HG03342 (cell line): ENCODE measurements at regions not wholly inside any gene's neighbourhood (a gene's known extent, or its start where the extent isn't known, plus 50 kb on each side); places are given as distances from the start of the nearest gene placed in this dataset.

ENCODE experiments used
- ATAC-seq: cut with Tn5 transposase; IDR thresholded peaks from one replicate; pipeline ENCODE4 v1.9.1; 2021; ENCODE audit warnings: mild to moderate bottlenecking, moderate library complexity; ENCODE audit not compliant: unreplicated experiment

DNA sequence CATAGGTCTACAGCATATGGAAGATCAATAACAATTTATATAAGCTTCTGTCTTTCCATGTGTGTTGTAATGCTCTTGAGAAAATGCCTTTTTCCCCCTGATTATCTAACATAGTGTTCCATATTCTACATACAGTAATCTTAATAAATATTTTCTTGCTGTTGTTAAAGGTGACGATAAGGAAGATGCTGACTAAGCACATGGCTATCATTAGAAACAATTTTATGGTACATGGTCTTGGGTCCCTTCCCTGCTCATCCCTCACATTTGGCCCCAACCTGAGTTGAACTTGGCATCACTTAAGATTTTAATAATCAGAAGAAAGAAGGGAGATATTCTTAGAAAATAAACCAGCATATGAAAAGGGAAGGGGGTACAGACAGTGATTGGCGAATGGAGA is 382.1 kb upstream of the CDH20 start:
- no peak for ATAC-seq

DNA sequence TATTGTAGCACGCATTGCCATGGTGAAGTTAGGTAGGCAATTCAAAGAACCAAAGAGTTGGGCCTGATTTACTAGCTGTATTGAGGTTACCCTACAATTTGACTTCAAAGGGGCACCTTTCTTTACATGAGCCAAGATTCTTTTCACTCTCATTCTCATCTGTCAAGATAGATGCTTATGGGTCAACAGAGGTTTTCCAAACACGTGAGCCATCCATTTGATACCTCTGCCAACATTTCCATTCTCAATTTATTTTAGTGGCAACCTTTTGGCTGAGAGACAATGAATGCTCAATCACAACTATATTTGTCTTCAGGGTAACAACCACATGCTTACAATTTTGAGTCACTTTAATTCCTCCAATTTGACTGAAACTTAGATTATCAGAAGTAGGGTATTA is 370.6 kb upstream of the CDH20 start:
- no peak for ATAC-seq

DNA sequence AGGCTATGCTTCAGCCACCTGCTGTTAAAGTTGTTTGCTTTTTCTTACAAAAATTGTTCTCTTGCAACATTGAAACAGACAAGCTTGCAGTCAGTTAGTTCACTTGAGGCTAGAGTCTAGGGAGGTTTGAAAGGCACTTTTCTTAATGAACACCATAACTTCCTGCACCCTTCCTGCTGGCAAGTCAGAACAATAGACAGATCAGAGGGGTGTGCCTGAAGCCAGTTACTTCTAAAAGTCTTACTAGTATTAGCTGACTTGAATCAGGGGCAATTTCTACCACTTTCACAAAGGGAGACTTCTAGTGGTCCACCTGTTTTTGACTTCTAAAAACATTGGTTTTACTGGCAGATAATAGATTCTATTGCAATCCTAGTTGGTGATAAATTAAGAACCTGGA is 367.4 kb upstream of the CDH20 start:
- no peak for ATAC-seq

DNA sequence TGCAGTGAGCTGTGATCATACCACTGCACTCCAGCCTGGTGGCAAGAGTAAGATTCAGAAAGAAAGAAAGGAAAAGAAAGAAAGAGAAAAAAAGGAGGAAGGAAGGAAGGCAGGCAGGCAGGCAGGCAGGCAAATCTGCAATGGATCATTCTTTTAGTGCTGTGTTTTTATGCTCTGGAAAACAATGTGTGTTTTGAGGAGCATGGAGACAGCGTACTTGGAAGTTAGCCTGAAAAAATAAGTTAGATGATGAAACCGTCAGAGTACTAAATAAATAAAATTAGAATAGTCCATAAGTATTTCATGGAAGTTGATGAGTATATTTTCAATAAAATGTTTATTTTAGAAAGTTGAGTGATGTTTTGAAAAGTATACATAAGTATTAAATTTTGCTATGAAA is 366.4 kb upstream of the CDH20 start:
- no peak for ATAC-seq

DNA sequence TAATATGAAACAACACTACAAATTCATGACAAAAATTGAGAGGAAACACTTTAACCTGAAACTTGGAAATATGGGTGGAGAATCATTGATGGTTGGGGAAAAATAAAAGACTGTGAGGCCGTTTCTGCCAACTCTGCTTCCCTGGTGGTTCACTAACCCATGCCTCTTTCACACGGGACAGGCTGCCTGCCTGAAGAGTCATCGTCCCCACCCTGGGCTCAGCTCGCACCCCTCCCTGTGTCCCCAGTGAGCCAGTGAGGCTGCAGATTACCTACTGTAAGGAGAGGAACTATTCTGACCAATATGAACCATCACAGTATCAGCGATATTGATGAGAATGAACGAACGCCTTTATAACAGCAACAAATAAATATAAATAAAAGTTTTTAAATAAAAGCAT is 357.8 kb upstream of the CDH20 start:
- ATAC-seq = no peak

DNA sequence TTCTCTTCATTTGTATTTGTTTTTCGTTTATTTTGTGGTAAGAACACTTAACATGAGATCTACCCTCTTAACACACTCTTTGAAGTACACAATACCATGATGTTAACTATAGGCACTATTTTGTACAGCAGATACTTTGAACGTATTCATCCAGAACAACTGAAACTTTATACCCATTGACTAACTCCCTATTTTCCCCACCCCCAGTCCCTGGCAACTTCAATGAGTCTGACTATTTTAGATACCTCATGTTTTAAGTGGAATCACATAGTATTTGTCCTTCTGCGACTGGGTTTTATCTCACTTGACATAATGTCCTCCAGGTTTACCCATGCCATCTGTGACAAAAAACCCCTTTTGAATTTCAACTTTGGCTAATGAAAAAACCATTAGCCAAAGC is 356.3 kb upstream of the CDH20 start:
- no peak for ATAC-seq

DNA sequence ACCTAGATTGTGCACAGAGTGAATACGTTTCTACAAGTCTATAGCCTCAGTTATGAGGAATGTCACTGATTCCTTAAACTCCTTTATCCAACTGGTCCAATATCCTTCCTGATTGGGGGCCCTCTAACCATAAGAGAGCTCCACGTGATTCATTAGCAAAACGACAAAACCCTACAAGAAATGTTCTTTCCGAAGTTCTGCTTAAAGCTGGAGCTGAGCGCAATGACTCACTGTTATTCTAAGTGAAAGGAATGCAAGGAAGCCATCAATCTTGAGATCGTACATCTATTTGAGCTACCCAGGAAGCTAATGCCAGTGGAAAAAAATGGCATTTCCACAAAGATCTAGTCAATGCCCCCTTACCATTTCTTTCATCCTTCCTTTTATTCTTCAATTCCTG is 354.9 kb upstream of the CDH20 start:
- ATAC-seq = no peak

DNA sequence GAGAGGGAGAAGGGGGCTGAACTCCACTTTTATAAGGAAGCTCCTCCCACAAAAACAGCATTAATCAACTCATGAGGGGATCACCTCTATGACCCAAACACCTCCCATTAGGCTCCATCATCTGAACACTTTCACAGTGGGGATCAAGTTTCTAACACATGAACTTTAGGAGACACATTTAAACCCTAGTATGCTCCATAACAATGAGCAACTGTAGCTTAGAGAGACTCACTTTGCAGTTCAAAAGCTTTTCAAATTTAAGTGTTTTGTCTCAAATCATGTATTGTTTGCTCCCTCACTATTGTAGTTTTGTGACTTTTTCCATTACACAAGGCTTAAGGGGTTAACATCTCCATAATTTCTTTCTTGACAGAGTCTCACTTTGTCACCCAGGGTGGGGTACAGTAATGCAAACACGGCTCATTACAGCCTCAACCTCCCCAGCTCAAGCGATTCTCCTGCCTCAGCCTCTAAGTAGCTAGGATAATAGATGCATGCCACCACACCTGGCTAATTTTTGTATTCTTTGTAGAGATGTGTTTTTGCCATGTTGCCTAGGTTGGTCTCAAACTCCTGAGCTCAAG is 352.7 kb upstream of the CDH20 start:
- no peak for ATAC-seq

DNA sequence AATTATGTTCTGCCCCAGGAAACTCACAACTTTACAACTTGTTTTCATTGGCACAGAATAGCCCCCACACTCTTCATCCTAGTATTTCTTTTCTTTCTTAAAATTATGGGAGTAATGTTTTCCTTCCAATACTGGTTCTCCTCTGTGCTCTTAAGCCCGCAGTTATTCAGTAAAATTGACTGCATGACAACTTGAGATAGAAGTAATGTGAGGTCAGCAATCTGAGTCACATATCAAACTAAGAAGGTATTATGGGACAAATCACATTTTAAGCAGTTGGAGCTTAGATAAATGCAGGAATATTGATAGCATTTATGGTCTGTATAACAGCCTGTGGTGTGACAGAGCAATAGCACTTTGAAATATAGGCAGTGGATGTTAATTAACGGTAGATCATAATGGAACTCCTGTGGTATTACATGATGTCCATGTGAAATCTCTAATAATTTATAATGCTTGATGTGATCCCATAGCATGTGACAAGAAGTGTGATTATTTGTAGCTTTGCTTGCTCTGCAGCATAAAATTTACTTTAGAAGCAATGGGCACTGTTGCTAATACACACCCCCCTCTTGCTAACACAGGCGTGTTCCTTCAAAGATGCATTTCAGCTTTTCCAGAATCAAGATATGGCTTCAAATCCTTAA is 351.4 kb upstream of the CDH20 start:
- ATAC-seq = no peak

DNA sequence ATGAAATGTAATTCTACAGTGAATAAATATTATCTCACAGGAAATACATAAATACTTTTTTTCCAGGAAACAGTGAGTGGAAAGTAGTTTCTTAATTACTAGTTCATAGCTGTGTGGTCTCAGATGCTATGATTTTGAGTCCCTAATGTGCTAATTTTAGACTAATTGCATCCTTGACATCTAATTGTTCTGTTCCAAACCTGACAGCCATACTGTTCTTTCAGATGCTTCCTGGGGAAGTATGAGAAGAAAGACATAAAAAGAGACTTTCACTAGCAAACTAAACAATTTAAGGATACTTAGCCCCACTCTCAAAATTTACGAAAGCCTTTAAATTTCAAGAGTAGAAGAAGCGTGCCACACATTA is 350.9 kb upstream of the CDH20 start:
- ATAC-seq = no peak

DNA sequence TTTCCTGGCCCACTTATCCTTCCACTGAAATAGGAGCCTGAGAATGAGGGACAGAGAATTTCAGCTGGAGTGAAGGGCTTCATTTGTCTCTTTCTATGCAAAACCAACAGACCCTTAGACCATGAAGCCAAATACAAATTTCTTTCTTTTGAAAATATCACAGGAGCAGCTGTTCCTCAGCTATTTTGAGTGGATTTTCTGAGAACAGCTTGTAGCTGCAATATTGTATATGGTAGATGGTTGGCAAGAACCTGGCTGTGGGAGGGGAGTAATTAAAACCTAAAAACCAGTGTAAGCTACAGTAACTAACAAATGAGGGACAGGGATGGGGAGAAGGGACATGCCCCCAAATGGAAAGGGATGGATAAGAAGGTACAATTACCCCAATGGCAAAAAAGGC is 350.3 kb upstream of the CDH20 start:
- no peak for ATAC-seq

DNA sequence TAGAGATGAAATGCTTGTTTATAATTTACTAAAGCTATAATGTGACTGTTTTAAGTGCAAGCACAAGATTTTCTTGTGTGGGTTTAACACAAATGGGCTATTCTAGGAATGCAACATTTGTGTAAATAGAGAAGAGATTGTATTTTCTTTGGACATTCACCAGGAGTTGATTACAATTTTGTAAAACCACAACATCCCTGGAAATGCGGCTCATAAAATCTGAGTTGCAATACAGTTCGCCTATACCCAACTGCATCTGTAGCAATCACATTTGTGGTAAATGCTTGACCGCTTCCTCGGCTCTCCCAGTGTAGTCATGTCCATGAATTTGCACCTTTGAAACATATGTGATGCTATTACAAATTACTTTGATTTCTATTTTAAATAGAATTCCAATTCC is 348.7 kb upstream of the CDH20 start:
- no peak for ATAC-seq

DNA sequence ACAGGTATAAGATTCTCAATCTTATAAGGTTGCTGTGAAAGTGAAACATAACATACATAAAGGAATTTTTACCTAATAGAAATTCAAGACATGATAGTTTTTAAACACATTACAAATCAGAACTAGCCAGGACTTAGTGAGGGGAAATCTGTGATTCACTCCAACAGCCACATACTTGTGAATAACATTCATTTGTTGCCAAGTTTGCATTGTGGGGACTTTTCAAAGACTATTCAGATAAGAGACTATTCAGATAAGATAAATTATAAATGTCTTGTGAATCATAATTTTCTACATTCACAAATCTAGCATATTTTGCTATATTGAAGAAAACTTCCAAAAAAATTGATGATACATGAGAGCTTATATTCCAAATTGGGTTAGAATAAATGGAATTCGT is 345.3 kb upstream of the CDH20 start:
- no peak for ATAC-seq

DNA sequence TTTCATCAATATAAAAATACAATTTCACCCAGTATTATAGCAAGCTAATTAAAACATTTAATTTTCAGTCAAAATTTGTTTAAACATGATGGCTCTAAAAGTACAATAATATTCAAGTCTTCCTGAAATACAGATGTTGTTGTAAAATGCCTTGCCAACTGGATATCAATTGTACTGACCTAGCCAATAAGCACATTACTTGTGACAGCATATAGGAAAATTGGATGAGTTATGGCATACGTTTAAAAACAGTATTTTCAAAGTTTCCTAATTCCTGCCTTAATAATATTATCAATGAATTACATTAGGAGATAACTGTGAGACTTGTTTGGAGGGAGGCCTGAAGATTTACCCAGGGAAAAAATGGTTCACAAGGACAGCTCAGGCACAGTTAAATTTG is 336.9 kb upstream of the CDH20 start:
- no peak for ATAC-seq

DNA sequence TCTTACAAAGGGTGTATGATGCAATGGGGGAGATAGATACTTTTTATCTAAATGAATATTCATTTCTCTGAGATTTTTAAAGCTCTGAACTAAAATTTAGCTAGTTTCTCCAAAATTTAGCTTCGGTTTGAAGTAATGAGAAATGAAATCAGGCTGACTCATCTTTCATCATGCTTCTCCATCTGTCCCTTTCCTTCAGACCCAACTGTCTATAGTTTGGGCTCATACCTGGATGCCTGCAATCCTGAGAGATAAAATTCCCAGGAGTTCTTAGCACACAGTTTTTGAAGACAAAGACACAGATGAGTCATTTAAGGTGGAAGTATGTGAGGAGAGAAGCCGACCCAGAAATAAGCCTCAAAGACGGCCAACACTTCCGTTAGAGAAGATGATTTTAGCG is 336.4 kb upstream of the CDH20 start:
- no peak for ATAC-seq

DNA sequence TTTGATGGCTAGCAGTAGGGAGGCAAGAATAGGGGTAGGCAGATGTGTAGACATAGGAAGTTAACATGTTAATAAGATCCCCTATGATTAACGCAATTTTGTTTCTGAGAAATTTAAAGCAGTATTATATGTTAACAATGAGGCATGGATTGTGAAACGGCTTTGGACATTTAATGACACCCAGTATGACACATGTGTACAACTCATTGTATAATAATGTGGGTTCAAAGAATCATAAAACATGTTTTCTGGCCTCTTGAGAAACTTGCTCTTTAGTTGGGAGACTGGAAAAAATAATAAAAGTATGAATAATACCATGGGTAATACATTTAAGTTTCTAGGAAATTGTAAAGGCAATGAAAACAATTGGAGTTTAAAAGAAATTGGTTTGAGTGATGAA is 332.1 kb upstream of the CDH20 start:
- ATAC-seq = no peak

DNA sequence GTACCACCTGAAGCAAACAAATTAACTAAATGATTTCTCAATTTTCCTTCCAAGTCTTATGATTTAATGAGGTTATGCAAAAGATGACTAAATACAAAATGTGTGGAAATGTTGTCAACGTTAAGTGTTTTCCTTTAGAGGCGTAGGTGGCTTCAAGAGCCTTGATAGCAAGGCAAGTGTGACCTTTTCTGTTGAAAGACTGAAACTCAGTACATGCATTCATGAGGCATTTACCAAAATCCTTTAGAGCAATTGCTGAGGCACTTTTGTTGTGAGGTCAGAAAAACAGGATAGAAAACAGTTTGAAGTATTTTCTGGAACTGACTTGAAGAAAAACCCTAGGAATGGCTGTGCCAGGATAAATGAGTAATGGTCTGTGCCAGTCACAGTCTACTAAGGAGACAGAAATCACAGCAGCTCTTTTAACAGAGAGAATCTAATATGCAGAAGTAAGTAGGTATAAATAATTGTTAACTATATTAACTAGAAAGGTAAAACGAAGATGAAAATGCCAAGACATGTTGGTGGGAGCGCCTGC is 326.5 kb upstream of the CDH20 start:
- no peak for ATAC-seq

DNA sequence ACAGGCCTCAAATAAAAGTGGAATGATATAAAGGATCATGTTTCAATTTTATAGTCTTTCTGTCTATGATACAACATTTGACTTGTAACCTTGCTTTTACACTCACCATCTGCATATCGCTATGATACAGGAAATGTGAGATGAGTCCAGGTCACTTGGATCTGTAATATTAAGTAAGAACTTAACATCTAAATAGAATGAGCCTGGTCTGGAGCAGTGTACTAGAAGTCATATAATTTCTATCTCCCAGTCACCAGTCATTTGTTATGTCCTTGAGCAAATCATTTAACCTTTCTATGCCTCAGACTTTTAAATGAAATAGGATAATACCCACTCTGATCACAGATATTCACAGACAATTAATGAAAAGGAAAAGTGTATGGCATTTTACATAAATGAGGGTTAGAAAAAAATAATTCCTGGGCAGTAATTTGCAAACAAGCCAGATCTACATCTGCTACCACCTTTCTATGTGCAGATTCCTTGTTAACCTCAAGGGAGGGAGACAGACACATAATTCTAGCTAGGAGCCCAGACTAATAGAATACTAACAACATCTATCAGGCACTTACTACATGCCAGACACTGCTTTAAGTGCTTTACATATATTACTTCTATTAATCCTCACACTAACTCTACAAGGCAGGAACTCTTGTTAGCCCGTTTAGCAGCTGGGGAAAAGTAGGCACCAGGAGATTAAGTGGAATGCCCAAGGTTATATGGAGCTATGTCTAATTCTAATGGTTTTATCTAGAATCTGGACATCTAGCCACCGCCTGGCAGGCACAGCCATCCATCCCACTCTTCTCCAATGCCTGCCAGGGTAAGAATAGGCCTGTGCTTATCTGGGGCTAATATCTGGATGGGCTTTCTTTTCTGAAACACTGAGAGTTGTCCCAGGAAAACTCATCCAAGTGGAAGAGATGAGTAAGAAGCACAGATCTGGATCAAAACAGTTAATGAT is 313.6 kb upstream of the CDH20 start:
- no peak for ATAC-seq

DNA sequence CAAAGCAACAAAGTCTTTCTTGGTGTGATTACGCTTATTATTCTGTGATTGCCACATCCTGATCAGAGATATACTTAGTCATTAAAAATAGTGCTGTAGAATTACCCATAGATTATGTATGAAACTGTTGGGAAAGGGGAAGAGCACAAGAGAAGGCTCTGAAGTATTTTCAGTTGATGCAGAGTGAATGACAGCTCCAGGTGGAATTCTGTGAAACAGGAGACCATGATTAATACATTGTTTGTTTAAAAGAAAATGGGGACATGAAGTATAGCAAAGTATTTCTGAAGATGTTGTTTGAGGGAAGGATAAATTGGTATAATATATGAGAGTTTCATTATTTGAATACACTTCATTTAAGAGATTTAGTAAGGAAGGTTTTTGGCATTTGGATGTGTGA is 307.6 kb upstream of the CDH20 start:
- no peak for ATAC-seq

DNA sequence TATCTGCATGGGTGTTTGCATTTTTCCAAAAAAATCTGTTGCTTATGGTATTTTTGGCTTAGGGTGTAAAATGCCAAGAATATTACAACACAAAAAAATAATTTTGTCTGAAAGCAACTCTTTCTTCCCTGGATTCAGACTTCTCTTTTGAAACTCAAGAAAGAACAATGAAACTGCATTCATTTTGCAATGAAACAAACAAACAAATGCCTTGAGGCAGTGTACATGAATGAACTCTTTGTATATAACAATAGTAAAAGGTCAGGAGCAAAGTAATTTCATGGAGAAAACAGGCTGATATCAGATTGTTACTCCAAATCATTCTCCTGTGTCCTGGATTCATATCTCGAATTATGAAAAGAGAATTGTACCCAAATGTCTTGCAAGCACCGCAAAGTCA is 301.6 kb upstream of the CDH20 start:
- no peak for ATAC-seq

DNA sequence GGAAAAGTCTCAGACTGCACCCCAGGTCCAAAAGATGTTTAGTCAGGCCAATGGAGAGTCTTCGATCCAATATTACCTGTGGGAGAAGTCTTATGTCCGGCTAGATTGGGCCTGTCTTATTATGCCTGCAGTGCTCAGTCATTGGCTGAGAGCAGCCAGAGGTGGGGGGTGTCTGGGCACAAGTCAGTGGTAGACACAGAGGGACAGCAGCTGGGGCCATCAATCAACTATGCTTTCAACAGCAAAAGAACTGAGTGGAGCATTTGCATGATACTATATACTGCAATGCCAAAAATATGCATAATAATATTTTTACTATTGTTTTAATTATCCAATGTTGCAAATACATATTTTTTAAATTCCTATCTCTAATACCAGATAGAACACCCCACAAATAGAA is 298.6 kb upstream of the CDH20 start:
- no peak for ATAC-seq

DNA sequence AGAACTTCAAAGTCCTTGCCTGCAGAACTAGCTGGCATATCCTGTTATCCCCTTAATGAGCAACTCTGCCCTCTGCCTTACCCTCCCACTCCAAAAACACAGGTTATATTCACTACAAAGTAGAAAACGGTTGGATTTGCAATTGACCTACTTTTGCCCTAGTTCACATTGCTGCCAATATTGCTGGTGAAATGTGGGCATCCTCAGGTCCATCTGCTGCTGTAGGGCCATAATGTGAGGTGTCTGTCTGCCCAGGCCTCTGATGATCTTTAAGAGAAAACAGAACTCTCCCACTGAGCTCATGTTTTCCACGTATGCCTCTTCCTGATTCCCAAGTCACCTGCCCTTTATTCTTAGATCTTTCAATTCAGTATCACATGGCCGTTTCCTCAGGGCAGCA is 294.0 kb upstream of the CDH20 start:
- no peak for ATAC-seq
